NCI-H1092 (cell line): ENCODE measurements at regions not wholly inside any gene's neighbourhood (a gene's known extent, or its start where the extent isn't known, plus 50 kb on each side); places are given as distances from the start of the nearest gene placed in this dataset.
A peak's percentile ranks its signal among the peaks of the same experiment; 100 is the strongest.

Experiments used
- DNase-seq: peaks from one replicate; lab custom pipeline; 2025; lab: John Stamatoyannopoulos, UW

DNA sequence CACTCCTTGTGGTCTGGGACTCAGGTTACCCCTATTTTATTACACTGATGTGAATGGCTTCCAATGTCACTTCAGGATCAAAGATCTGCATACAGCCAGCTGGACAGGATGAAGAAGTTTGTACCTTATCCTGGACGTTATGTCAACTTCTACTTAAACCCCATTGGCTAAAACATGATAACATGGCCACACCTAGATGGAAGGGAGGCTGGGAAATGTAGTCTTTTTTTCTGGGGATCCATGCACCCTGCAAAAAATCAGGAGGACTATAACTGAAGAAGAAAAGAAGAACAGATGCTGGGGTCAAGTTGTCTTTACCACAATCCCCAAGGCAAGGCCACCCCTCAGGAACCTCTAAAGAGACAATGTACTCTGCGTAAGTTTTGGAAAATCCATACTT lies 459.2 kb downstream of the BCOR start:
- no peak for DNase-seq

- DNase-seq = no peak
These were observed 457.9 kb downstream of the BCOR start for GRCh38 chrX:39639871-39640270.

GRCh38 chrX:39640866-39641265 lies 456.9 kb downstream of the BCOR start:
- DNase-seq = no peak

DNA sequence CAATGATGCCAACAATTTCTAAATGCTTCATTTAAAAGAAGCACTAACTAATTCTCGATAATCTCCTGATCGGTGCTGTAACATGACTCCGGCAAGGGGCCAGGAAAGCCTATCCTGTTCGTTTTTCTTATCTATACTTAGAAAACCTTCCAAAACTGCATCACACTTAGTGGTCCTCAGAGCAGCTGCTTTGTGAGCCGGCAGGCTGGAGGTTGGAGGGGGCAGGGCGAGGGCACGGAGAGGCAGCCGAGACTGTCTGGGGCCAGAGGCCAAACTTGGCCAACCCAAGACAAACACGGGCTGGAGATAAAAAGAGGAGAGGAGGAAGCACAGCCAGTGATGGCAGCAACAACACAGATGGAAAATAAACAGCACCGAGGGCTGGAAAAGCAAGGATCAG lies 455.7 kb downstream of the BCOR start:
- DNase-seq = peak; percentile 4

GRCh38 chrX:39643550-39643949 lies 454.2 kb downstream of the BCOR start:
- no peak for DNase-seq

GRCh38 chrX:39645178-39645895 lies 452.4 kb downstream of the BCOR start:
- no peak for DNase-seq

DNA sequence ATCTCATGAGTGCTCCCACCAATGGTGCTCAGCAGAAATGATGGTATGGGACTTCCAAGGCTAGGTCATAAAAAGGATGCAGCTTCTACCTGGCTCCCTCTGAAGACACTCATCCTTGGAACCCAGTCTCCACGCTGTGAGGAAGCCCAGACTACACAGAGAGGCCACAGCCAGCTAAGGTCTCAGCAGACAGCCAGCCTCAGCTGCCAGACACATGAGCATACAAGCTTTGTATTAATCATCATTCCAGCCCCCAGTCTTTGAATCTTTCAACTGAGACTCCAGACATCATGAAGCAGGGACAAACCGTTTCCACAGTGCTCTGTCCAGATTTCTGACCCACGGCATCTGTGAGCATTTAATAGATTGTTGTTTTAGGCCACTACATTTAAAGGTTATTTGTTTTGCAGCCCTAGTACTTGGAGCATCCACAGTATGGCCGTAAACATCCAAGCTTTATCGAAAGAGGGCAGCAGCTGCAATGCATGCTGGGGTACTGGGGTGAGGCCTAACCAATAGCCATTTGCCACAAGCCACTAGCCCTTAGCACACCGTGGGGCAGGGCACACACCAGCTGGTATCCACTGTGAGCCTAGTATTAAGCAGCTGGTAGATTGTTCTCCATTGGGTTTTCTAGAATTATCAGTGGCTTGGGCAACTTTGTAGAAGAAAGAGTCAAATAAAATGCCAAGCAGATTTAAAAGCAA lies 449.1 kb downstream of the BCOR start:
- no peak for DNase-seq

- no peak for DNase-seq
These were observed 446.9 kb downstream of the BCOR start for GRCh38 chrX:39650768-39651347.

DNA sequence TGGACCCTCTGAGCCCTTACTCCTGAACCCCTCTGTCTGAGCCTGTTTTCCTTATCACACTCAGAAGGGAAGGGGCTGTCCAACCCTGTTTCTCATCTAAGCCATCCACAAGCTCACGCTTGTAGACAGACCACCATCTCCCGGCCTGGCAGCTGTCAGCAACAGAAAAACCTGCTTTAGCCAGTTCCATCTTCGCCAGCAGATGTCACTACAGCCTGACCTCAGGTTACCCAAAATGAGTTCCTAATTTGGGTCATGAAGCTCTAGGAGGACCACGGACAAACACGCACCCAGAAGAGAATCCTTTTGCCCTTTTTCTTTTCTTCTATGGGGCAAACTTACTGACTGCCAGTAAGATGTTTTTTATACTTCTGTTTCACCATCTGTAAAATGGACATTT lies 445.4 kb downstream of the BCOR start:
- DNase-seq = peak; percentile 6

- no peak for DNase-seq
These were observed 444.1 kb downstream of the BCOR start for GRCh38 chrX:39653691-39654090.

- DNase-seq = peak; percentile 26
These were observed 443.4 kb downstream of the BCOR start for GRCh38 chrX:39654183-39654925.

GRCh38 chrX:39654952-39655351 lies 442.8 kb downstream of the BCOR start:
- no peak for DNase-seq

DNA sequence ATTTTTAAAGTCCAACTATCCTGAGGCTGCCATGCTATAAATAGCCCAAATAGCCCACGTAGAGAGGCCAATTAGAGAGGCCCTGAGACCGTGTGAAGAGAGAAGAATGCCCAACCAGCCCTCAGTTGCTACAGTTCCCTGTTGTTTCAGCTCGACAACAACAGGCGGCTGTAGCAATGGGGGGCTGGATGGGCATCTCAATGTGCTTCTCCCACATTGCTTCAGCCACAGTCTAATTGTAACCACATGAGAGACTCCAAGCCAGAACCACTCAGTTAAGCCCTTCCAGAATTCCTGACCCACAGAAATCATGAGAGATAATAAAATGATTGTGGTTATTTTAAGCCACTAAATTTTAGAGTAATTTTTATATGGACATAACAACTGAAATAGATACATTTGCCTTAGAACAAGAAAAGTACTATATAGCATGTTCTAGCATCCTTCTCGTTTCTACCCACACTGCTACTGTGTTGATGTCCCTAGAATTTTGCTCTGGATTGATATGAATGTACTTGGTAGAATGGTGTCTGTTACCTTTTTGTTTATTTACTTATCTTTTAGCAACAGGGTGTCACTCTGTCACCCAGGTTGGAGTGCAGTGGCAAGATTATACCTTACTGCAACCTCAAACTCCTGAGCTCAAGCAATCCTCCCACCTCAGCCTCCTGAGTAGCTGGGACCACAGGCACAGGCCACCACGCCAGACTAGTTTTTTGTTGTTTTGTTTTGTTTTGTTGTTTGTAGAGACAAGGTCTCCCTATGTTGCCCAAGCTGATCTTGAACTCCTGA lies 436.4 kb downstream of the BCOR start:
- no peak for DNase-seq

- no peak for DNase-seq
These were observed 431.8 kb downstream of the BCOR start for GRCh38 chrX:39665830-39666518.

- DNase-seq = no peak
These were observed 430.6 kb downstream of the BCOR start for GRCh38 chrX:39667191-39667590.

GRCh38 chrX:39667736-39668482 lies 429.8 kb downstream of the BCOR start:
- no peak for DNase-seq

DNA sequence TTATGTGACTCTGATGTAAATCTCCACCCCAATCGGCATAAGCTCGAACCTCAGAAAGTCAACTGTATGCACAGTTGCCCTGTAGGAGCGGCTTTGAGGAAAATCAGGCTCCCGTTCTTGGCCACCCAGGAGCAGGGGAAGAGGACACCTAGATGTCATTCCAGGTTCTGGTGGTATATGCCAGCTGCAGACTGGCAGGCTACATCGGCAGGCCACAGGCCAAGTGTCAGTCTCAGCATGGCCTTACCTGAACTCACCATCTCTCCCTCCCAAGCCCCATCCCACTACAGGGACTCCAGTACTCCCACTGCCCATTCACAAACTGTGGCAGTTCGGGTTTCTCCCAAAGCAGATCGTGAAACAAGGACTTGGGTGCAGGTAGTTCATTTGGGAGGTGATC lies 428.1 kb downstream of the BCOR start:
- DNase-seq = no peak

DNA sequence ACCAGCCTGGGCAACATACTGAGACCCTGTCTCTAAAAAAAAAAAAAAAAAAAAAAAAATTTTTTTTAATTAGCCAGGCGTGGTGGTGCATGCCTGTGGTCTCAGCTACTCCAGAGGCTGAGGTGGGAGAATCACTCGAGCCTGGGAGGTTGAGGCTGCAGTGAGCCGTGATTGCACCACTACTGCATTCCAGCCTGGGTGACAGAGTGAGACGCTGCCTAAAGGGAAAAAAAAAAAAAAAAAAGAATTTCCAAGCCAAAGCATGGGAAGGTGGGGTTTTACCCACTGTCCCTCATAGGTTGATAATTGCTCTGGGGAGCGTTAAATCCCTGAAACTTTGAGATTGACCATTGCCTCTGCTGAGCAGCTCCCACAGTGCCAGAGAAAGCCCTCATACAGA lies 427.5 kb downstream of the BCOR start:
- DNase-seq = no peak

- DNase-seq = no peak
These were observed 425.4 kb downstream of the BCOR start for GRCh38 chrX:39672405-39672804.

- no peak for DNase-seq
These were observed 423.1 kb downstream of the BCOR start for GRCh38 chrX:39674490-39675161.
